ENCODE measurements at regions not wholly inside any gene's neighbourhood (a gene's known extent, or its start where the extent isn't known, plus 50 kb on each side); places are given as distances from the start of the nearest gene placed in this dataset.

DNA sequence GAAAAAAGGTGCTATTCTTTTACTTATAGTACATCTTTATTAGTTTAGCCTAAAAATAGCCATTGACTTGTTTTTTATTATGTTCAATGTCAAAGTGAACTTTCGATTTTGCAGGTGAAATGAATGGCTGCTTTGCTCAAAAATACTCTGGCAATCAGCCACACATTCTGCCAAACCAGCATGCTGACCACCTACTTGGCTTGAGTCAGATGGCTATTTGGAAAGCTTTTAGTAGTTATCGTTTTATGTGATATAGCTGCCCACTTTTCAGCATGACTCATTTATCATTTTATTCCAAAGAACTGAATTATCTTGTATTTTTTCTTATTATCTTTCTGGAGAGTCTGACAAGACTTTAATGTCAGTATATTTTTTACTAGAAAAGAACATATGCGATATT, 1615.8 kb upstream of the TMEFF2 start:
- TF ChIP-seq, protein P1, sequence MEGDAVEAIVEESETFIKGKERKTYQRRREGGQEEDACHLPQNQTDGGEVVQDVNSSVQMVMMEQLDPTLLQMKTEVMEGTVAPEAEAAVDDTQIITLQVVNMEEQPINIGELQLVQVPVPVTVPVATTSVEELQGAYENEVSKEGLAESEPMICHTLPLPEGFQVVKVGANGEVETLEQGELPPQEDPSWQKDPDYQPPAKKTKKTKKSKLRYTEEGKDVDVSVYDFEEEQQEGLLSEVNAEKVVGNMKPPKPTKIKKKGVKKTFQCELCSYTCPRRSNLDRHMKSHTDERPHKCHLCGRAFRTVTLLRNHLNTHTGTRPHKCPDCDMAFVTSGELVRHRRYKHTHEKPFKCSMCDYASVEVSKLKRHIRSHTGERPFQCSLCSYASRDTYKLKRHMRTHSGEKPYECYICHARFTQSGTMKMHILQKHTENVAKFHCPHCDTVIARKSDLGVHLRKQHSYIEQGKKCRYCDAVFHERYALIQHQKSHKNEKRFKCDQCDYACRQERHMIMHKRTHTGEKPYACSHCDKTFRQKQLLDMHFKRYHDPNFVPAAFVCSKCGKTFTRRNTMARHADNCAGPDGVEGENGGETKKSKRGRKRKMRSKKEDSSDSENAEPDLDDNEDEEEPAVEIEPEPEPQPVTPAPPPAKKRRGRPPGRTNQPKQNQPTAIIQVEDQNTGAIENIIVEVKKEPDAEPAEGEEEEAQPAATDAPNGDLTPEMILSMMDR (IDR thresholded peaks at IDR 0.05; ENCODE audit: low read depth, low read length) = no peak
- TF ChIP-seq EZH2phosphoT487 (IDR thresholded peaks at IDR 0.05; ENCODE audit: low read depth) = no peak
